Activated CD4-positive, alpha-beta T cell treated with anti-CD3 and anti-CD28 coated beads, Interleukin-2, amount 10 ng/mL, durations not matched to agents 24 days and 14 days (primary cell): ENCODE measurements at regions not wholly inside any gene's neighbourhood (a gene's known extent, or its start where the extent isn't known, plus 50 kb on each side); places are given as distances from the start of the nearest gene placed in this dataset.
"Not testable (repeated sequence)": the region's sequence is repeated elsewhere in the genome, so short reads cannot be mapped to it uniquely, and the experiment has no call there.

ENCODE experiments used
- DNase-seq: peaks from one replicate; pipeline ENCODE4 v3.0.0; 2022
- H3K27ac Mint-ChIP-seq: one replicate; pipeline ENCODE4 v1.8.0; 2022; ENCODE audit warnings: mild to moderate bottlenecking, mixed read lengths
- H3K27me3 Mint-ChIP-seq: one replicate; pipeline ENCODE4 v1.8.0; 2022; ENCODE audit warnings: mixed read lengths
- H3K36me3 Mint-ChIP-seq: one replicate; pipeline ENCODE4 v1.8.0; 2022; ENCODE audit warnings: low read depth, mild to moderate bottlenecking, mixed read lengths
- H3K4me1 Mint-ChIP-seq: one replicate; pipeline ENCODE4 v1.8.0; 2021; ENCODE audit warnings: mixed read lengths
- H3K4me3 Mint-ChIP-seq: one replicate; pipeline ENCODE4 v1.8.0; 2022; ENCODE audit warnings: mild to moderate bottlenecking, moderate library complexity, mixed read lengths
- H3K9me3 Mint-ChIP-seq: one replicate; pipeline ENCODE4 v1.8.0; 2021; ENCODE audit warnings: mixed read lengths
- intact Hi-C: fragments of 100-400 bp; cut with micrococcal nuclease; formaldehyde crosslinking; loops from one replicate; pipeline ENCODE4 v1.15.1; 2023

- H3K4me1 Mint-ChIP-seq, H3K36me3 Mint-ChIP-seq, intact Hi-C loops, H3K27me3 Mint-ChIP-seq, H3K27ac Mint-ChIP-seq, H3K9me3 Mint-ChIP-seq, DNase-seq, H3K4me3 Mint-ChIP-seq: not testable (repeated sequence)
Measured at GRCh38 chr10:46156866-46157265, 110.8 kb upstream of the MSMB start.

- Mint-ChIP-seq H3K27ac (no peak overlapping the region), H3K36me3 (peaks cover 2% of the 10 kb centered on the region)
- intact Hi-C loops = no loop called here
Measured at GRCh38 chr10:46169736-46170135, 117.1 kb upstream of the ANTXRL start.

GRCh38 chr10:46170789-46171188, 116.0 kb upstream of the ANTXRL start:
- Mint-ChIP-seq H3K27me3 (peaks cover 13% of the 10 kb centered on the region), H3K9me3 (no peaks in the 10 kb centered on the region), H3K4me1 (peaks cover 3% of the 10 kb centered on the region), H3K4me3 (no peak overlapping the region), H3K27ac (no peak overlapping the region), H3K36me3 (peaks cover 2% of the 10 kb centered on the region)
- no peak for DNase-seq
- intact Hi-C loops = no loop called here

More at GRCh38 chr10:46169736-46170135, 117.1 kb upstream of the ANTXRL start:
- Mint-ChIP-seq H3K4me1 (peaks cover 3% of the 10 kb centered on the region), H3K4me3 (no peak overlapping the region), H3K27me3 (peaks cover 17% of the 10 kb centered on the region), H3K9me3 (no peaks in the 10 kb centered on the region)
- no peak for DNase-seq

GRCh38 chr10:46171661-46172060, 115.1 kb upstream of the ANTXRL start:
- Mint-ChIP-seq H3K27ac (no peak overlapping the region), H3K4me1 (peaks cover 3% of the 10 kb centered on the region)

GRCh38 chr10:46175296-46175695, 111.5 kb upstream of the ANTXRL start:
- DNase-seq = no peak
- intact Hi-C loops = no loop called here

More at GRCh38 chr10:46171661-46172060, 115.1 kb upstream of the ANTXRL start:
- no peak overlapping the region for H3K4me3 Mint-ChIP-seq
- intact Hi-C loops = no loop called here
- peaks cover 13% of the 10 kb centered on the region for H3K27me3 Mint-ChIP-seq
- DNase-seq = no peak
- peaks cover 2% of the 10 kb centered on the region for H3K36me3 Mint-ChIP-seq
- no peaks in the 10 kb centered on the region for H3K9me3 Mint-ChIP-seq

GRCh38 chr10:46175831-46176230, 111.0 kb upstream of the ANTXRL start:
- Mint-ChIP-seq H3K4me1 (peaks cover 3% of the 10 kb centered on the region), H3K9me3 (no peaks in the 10 kb centered on the region), H3K4me3 (no peak overlapping the region), H3K36me3 (peaks cover under 1% of the 10 kb centered on the region), H3K27me3 (peaks cover 2% of the 10 kb centered on the region), H3K27ac (no peak overlapping the region)
- DNase-seq = no peak
- intact Hi-C loops = no loop called here

More at GRCh38 chr10:46175296-46175695, 111.5 kb upstream of the ANTXRL start:
- peaks cover 3% of the 10 kb centered on the region for H3K4me1 Mint-ChIP-seq
- H3K9me3 Mint-ChIP-seq = no peaks in the 10 kb centered on the region
- peaks cover 2% of the 10 kb centered on the region for H3K36me3 Mint-ChIP-seq
- H3K4me3 Mint-ChIP-seq = no peak overlapping the region
- H3K27ac Mint-ChIP-seq = no peak overlapping the region
- H3K27me3 Mint-ChIP-seq = peaks cover 4% of the 10 kb centered on the region

- intact Hi-C loops, H3K36me3 Mint-ChIP-seq, H3K27me3 Mint-ChIP-seq, H3K4me1 Mint-ChIP-seq, DNase-seq, H3K4me3 Mint-ChIP-seq, H3K9me3 Mint-ChIP-seq, H3K27ac Mint-ChIP-seq: not testable (repeated sequence)
Measured at GRCh38 chr10:46187431-46187830, 99.4 kb upstream of the ANTXRL start.

- no peaks in the 10 kb centered on the region for H3K27me3 Mint-ChIP-seq
- DNase-seq = no peak
- H3K9me3 Mint-ChIP-seq = no peaks in the 10 kb centered on the region
- H3K4me3 Mint-ChIP-seq = no peak overlapping the region
- H3K36me3 Mint-ChIP-seq = peaks cover 2% of the 10 kb centered on the region
- intact Hi-C loops = no loop called here
- no peaks in the 10 kb centered on the region for H3K4me1 Mint-ChIP-seq
- H3K27ac Mint-ChIP-seq = no peak overlapping the region
Measured at GRCh38 chr10:46197050-46197449, 89.7 kb upstream of the ANTXRL start.

- peaks cover 8% of the 10 kb centered on the region for H3K36me3 Mint-ChIP-seq
- intact Hi-C loops = no loop called here
- no peak for DNase-seq
- no peaks in the 10 kb centered on the region for H3K9me3 Mint-ChIP-seq
- no peak overlapping the region for H3K27ac Mint-ChIP-seq
- no peaks in the 10 kb centered on the region for H3K27me3 Mint-ChIP-seq
- no peak overlapping the region for H3K4me3 Mint-ChIP-seq
- peaks cover 4% of the 10 kb centered on the region for H3K4me1 Mint-ChIP-seq
Measured at GRCh38 chr10:46198516-46198915, 88.3 kb upstream of the ANTXRL start.

- H3K36me3 Mint-ChIP-seq, H3K9me3 Mint-ChIP-seq, H3K4me1 Mint-ChIP-seq, DNase-seq, H3K4me3 Mint-ChIP-seq, intact Hi-C loops, H3K27me3 Mint-ChIP-seq, H3K27ac Mint-ChIP-seq: not testable (repeated sequence)
Measured at GRCh38 chr10:46202405-46202804, 84.4 kb upstream of the ANTXRL start.

- H3K9me3 Mint-ChIP-seq, intact Hi-C loops: not testable (repeated sequence)
Measured at GRCh38 chr10:46204482-46205102, 82.2 kb upstream of the ANTXRL start.

GRCh38 chr10:46210427-46210826, 76.4 kb upstream of the ANTXRL start:
- H3K27me3 Mint-ChIP-seq, H3K4me1 Mint-ChIP-seq, H3K36me3 Mint-ChIP-seq, H3K9me3 Mint-ChIP-seq, DNase-seq, H3K4me3 Mint-ChIP-seq, intact Hi-C loops, H3K27ac Mint-ChIP-seq: not testable (repeated sequence)

More at GRCh38 chr10:46204482-46205102, 82.2 kb upstream of the ANTXRL start:
- not testable (repeated sequence) for H3K27ac Mint-ChIP-seq, H3K4me1 Mint-ChIP-seq, H3K27me3 Mint-ChIP-seq, H3K4me3 Mint-ChIP-seq, H3K36me3 Mint-ChIP-seq
- DNase-seq = peak; percentile 51

GRCh38 chr10:46215426-46215825, 71.4 kb upstream of the ANTXRL start:
- H3K4me3 Mint-ChIP-seq = no peak overlapping the region
- peaks cover 14% of the 10 kb centered on the region for H3K4me1 Mint-ChIP-seq
- H3K27ac Mint-ChIP-seq = no peak overlapping the region
- peaks cover 29% of the 10 kb centered on the region for H3K36me3 Mint-ChIP-seq
- H3K9me3 Mint-ChIP-seq = no peaks in the 10 kb centered on the region
- DNase-seq = no peak
- intact Hi-C loops = no loop called here
- no peaks in the 10 kb centered on the region for H3K27me3 Mint-ChIP-seq

GRCh38 chr10:46216003-46216634, 70.7 kb upstream of the ANTXRL start:
- H3K4me1 Mint-ChIP-seq = peaks cover 14% of the 10 kb centered on the region
- no peaks in the 10 kb centered on the region for H3K9me3 Mint-ChIP-seq
- no peak overlapping the region for H3K4me3 Mint-ChIP-seq
- no peak for DNase-seq
- no peak overlapping the region for H3K27ac Mint-ChIP-seq
- H3K36me3 Mint-ChIP-seq = peaks cover 29% of the 10 kb centered on the region
- intact Hi-C loops = no loop called here
- H3K27me3 Mint-ChIP-seq = no peaks in the 10 kb centered on the region
